GM12878 (cell line): ENCODE measurements at regions not wholly inside any gene's neighbourhood (a gene's known extent, or its start where the extent isn't known, plus 50 kb on each side); places are given as distances from the start of the nearest gene placed in this dataset.

Source experiments
- ATAC-seq: fragments of 200-7000 bp; cut with Tn5 transposase; 3 replicates; pipeline ENCODE4 v1.9.1; 2020; ENCODE audit warnings: mild to moderate bottlenecking, moderate library complexity
- BruUV-seq: library from RNA; stranded (reverse); fragments of 400-500 nt; replicated peaks from 2 replicates; lab custom pipeline; 2021; lab: Mats Ljungman, UMichigan
- CTCF ChIA-PET: fragments of 300-600 bp; sonication (Branson Sonifier 250); formaldehyde crosslinking; extraction: SDS; loops from one replicate; lab custom pipeline; 2021; ENCODE audit warnings: inconsistent platforms; lab: Yijun Ruan, JAX
- POLR2A ChIA-PET: fragments of 350-600 bp; formaldehyde crosslinking; extraction: SDS; loops from one replicate; lab custom pipeline; 2021; ENCODE audit warnings: inconsistent platforms; lab: Charles Lee
- RAD21 ChIA-PET: fragments of 300-600 bp; sonication (Branson Sonifier 250); formaldehyde crosslinking; loops from one replicate; lab custom pipeline; 2023; ENCODE audit warnings: antibody characterized with exemption; ENCODE audit not compliant: unreplicated experiment; lab: Charles Lee
- SMC1A ChIA-PET: fragments of 300-600 bp; sonication (Branson Sonifier 250); formaldehyde crosslinking; loops from one replicate; lab custom pipeline; 2023; ENCODE audit not compliant: unreplicated experiment, uncharacterized antibody; lab: Charles Lee
- DNase-seq: peaks from one replicate; pipeline ENCODE4 v3.0.0-alpha.2; 2011; ENCODE audit warnings: low read depth, low spot score
- FAIRE-seq: peaks from 3 replicates; lab custom pipeline; 2011; peaks lifted over from hg19 to GRCh38; lab: Jason Lieb, UNC
- H2AFZ ChIP-seq: 2 replicates; pipeline ENCODE4 v1.6.0; 2011; ENCODE audit warnings: low read depth, low read length, control low read depth; ENCODE audit not compliant: control insufficient read depth
- H3K27ac ChIP-seq: 2 replicates; pipeline ENCODE4 v1.5.1; 2011; ENCODE audit warnings: control low read depth; ENCODE audit not compliant: control insufficient read depth, insufficient read depth
- H3K27me3 ChIP-seq, 2 experiments: replicated peaks in 1 of 2; 2 replicates each; pipeline versions ENCODE4 v1.6.0 to v1.6.1; 2011; ENCODE audit warnings: low read length in 1 of 2; ENCODE audit not compliant: control insufficient read depth in 2 of 2, insufficient read depth in 2 of 2
- H3K36me3 ChIP-seq, 2 experiments: 2 replicates each; pipeline ENCODE4 v1.5.1; 2011; ENCODE audit warnings: low read length in 1 of 2; ENCODE audit not compliant: control insufficient read depth in 2 of 2, insufficient read depth in 2 of 2
- H3K4me1 ChIP-seq: 2 replicates; pipeline ENCODE4 v1.6.1; 2011; ENCODE audit warnings: mild to moderate bottlenecking, low read length, moderate library complexity, mixed read lengths; ENCODE audit not compliant: control insufficient read depth, insufficient read depth
- H3K4me2 ChIP-seq: 2 replicates; pipeline ENCODE4 v1.6.0; 2011; ENCODE audit warnings: control low read depth; ENCODE audit not compliant: control insufficient read depth, insufficient read depth
- H3K4me3 ChIP-seq: fragments of 200-600 bp; sonication (generic); 2 replicates; pipeline ENCODE4 v1.5.1; 2016
- H3K79me2 ChIP-seq: 2 replicates; pipeline ENCODE4 v1.6.0; 2011; ENCODE audit warnings: low read length; ENCODE audit not compliant: control insufficient read depth, insufficient read depth
- H3K9ac ChIP-seq: 2 replicates; pipeline ENCODE4 v1.8.0; 2011; ENCODE audit warnings: low read length, control low read depth, mixed read lengths; ENCODE audit not compliant: control insufficient read depth, insufficient read depth
- H3K9me3 ChIP-seq: replicated peaks from 3 replicates; pipeline ENCODE4 v1.5.1; 2011; ENCODE audit warnings: mild to moderate bottlenecking, low read length; ENCODE audit not compliant: control insufficient read depth, insufficient read depth
- H4K20me1 ChIP-seq: 2 replicates; pipeline ENCODE4 v1.6.0; 2011; ENCODE audit not compliant: control insufficient read depth, insufficient read depth
- BACH1 ChIP-seq: fragments of 450-650 bp; IDR thresholded peaks from 2 replicates; pipeline ENCODE4 v1.6.1; 2017; ENCODE audit warnings: mild to moderate bottlenecking, borderline replicate concordance
- CBFB ChIP-seq: IDR thresholded peaks from 2 replicates; pipeline ENCODE4 v1.6.1; 2016; ENCODE audit warnings: antibody characterized with exemption, low read depth
- CEBPZ ChIP-seq: fragments of 150-350 bp; IDR thresholded peaks from 2 replicates; pipeline ENCODE4 v1.6.1; 2016; ENCODE audit warnings: low read depth, low read length
- DPF2 ChIP-seq: fragments of 450-650 bp; IDR thresholded peaks from 2 replicates; pipeline ENCODE4 v1.6.1; 2017; ENCODE audit warnings: mild to moderate bottlenecking
- HDAC2 ChIP-seq: fragments of 200-600 bp; sonication (generic); IDR thresholded peaks from 2 replicates; pipeline ENCODE4 v1.6.1; 2017
- JUNB ChIP-seq: IDR thresholded peaks from 2 replicates; pipeline ENCODE4 v1.6.1; 2016; ENCODE audit warnings: antibody characterized with exemption, mild to moderate bottlenecking
- LARP7 ChIP-seq: fragments of 450-650 bp; IDR thresholded peaks from 2 replicates; pipeline ENCODE4 v1.6.1; 2017; ENCODE audit warnings: mild to moderate bottlenecking
- MEF2B ChIP-seq: fragments of 450-650 bp; IDR thresholded peaks from 2 replicates; pipeline ENCODE4 v1.6.1; 2018; ENCODE audit warnings: mild to moderate bottlenecking, moderate library complexity; ENCODE audit not compliant: partially characterized antibody, poor library complexity, severe bottlenecking
- NBN ChIP-seq: fragments of 450-650 bp; IDR thresholded peaks from 2 replicates; pipeline ENCODE4 v1.6.1; 2016
- RELB ChIP-seq: fragments of 450-650 bp; IDR thresholded peaks from 2 replicates; pipeline ENCODE4 v1.6.1; 2017; ENCODE audit warnings: low read depth, mild to moderate bottlenecking, moderate library complexity
- SIN3A ChIP-seq: IDR thresholded peaks from 2 replicates; pipeline ENCODE4 v1.6.1; 2012; ENCODE audit warnings: low read depth, low read length, improper control_type of control experiment
- WGBS: methylation state at CpG from one replicate; pipeline ENCODE4 v1.1.6; 2016; ENCODE audit warnings: low lambda C conversion rate; ENCODE audit not compliant: insufficient replicate concordance, insufficient coverage; ENCODE audit errors: missing lambda C conversion rate; 5-methylcytosine and 5-hydroxymethylcytosine counted together
- in situ Hi-C: fragments of 300-500 bp; cut with MboI; formaldehyde crosslinking; loops from 9 replicates; pipeline ENCODE4 v1.14.3; 2018; ENCODE audit warnings: mixed read lengths
- intact Hi-C: fragments of 100-400 bp; cut with micrococcal nuclease; formaldehyde crosslinking; loops from one replicate; pipeline ENCODE4 v1.14.2; 2022; ENCODE audit not compliant: unreplicated experiment

- in situ Hi-C loops (no loop called here), intact Hi-C loops (no loop called here)
- Histone ChIP-seq H4K20me1 (no peaks in the 10 kb centered on the region), H3K4me3 (no peak overlapping the region), H2AFZ (no peak overlapping the region), H3K9ac (no peak overlapping the region), H3K36me3 (no peaks in the 10 kb centered on the region), H3K9me3 (no peaks in the 10 kb centered on the region; the same call in 2 of the 3 replicates), H3K27ac (no peak overlapping the region), H3K79me2 (no peaks in the 10 kb centered on the region), H3K4me1 (no peaks in the 10 kb centered on the region), H3K27me3 (no peaks in the 10 kb centered on the region), H3K4me2 (no peak overlapping the region)
- ChIA-PET CTCF (no interaction called here), RAD21 (no interaction called here), POLR2A (no interaction called here), SMC1A (no interaction called here)
- BruUV-seq: no TSS peak
- no peak for FAIRE-seq
- 52% methylated on average over 8 of the region's 8 CpGs for WGBS
- DNase-seq: no peak
- no peak for ATAC-seq
- TF ChIP-seq BACH1: no peak
- no peak for TF ChIP-seq JUNB
- TF ChIP-seq NBN: no peak
- TF ChIP-seq CBFB: no peak
- TF ChIP-seq LARP7: no peak
- no peak for TF ChIP-seq DPF2
- TF ChIP-seq CEBPZ: no peak
- TF ChIP-seq RELB: no peak
- no peak for TF ChIP-seq HDAC2
- TF ChIP-seq MEF2B: no peak
- no peak for TF ChIP-seq SIN3A
Observed at GRCh38 chr17:72187556-72187955, 66.7 kb downstream of the SOX9 start.
